ENCODE measurements at regions not wholly inside any gene's neighbourhood (a gene's known extent, or its start where the extent isn't known, plus 50 kb on each side); places are given as distances from the start of the nearest gene placed in this dataset.
"Not testable (repeated sequence)": the region's sequence is repeated elsewhere in the genome, so short reads cannot be mapped to it uniquely, and the experiment has no call there.

GRCh38 chr20:29419378-29419777, 1838.1 kb upstream of the DEFB115 start:
- no peak overlapping the region for H3K27ac ChIP-seq
- TF ChIP-seq, protein P1, sequence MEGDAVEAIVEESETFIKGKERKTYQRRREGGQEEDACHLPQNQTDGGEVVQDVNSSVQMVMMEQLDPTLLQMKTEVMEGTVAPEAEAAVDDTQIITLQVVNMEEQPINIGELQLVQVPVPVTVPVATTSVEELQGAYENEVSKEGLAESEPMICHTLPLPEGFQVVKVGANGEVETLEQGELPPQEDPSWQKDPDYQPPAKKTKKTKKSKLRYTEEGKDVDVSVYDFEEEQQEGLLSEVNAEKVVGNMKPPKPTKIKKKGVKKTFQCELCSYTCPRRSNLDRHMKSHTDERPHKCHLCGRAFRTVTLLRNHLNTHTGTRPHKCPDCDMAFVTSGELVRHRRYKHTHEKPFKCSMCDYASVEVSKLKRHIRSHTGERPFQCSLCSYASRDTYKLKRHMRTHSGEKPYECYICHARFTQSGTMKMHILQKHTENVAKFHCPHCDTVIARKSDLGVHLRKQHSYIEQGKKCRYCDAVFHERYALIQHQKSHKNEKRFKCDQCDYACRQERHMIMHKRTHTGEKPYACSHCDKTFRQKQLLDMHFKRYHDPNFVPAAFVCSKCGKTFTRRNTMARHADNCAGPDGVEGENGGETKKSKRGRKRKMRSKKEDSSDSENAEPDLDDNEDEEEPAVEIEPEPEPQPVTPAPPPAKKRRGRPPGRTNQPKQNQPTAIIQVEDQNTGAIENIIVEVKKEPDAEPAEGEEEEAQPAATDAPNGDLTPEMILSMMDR (IDR thresholded peaks at IDR 0.05): no peak
- H3K9me3 ChIP-seq: no peaks in the 10 kb centered on the region
- H3K27me3 ChIP-seq: no peaks in the 10 kb centered on the region
- no peaks in the 10 kb centered on the region for H3K36me3 ChIP-seq
- intact Hi-C loops (cut with DNase I): no loop called here
- DNase-seq (no peak), ATAC-seq (no peak)
- no peaks in the 10 kb centered on the region for H3K4me1 ChIP-seq
- no peak overlapping the region for H3K4me3 ChIP-seq

GRCh38 chr20:29427201-29428060, 1830.0 kb upstream of the DEFB115 start:
- peaks cover 0 to 5% of the 10 kb centered on the region in 2 donors for H3K9me3 ChIP-seq
- no peaks in the 10 kb centered on the region for H3K4me1 ChIP-seq
- TF ChIP-seq, protein P1 (IDR thresholded peaks at IDR 0.05): no peak
- H3K36me3 ChIP-seq: no peaks in the 10 kb centered on the region
- intact Hi-C loops (cut with DNase I): no loop called here
- H3K4me3 ChIP-seq: no peak overlapping the region
- DNase-seq (peak in 1 of 4 donors; percentile 77), ATAC-seq (no peak)
- H3K27ac ChIP-seq: no peak overlapping the region
- peaks cover 0 to 34% of the 10 kb centered on the region in 2 donors for H3K27me3 ChIP-seq

- intact Hi-C loops (cut with DNase I): no loop called here
- Histone ChIP-seq H3K4me3 (no peak overlapping the region), H3K27ac (no peak overlapping the region), H3K27me3 (peaks cover 0 to 34% of the 10 kb centered on the region in 2 donors), H3K36me3 (no peaks in the 10 kb centered on the region), H3K4me1 (no peaks in the 10 kb centered on the region), H3K9me3 (peaks cover 0 to 5% of the 10 kb centered on the region in 2 donors)
- TF ChIP-seq, protein P1 (IDR thresholded peaks at IDR 0.05): no peak
- ATAC-seq (no peak), DNase-seq (peak in 1 of 4 donors; percentile 66)
Observed at GRCh38 chr20:29430531-29430930, 1826.9 kb upstream of the DEFB115 start.

- H3K27ac ChIP-seq; intact Hi-C loops (cut with DNase I); H3K4me3 ChIP-seq; H3K9me3 ChIP-seq; H3K36me3 ChIP-seq; H3K4me1 ChIP-seq; ATAC-seq: not testable (repeated sequence)
- DNase-seq: peak in 1 of 4 donors; percentile 2
- H3K27me3 ChIP-seq: peaks cover 0 to 13% of the 10 kb centered on the region in 2 donors
Observed at GRCh38 chr20:29440721-29441120, 1816.7 kb upstream of the DEFB115 start.

GRCh38 chr20:29443206-29443781, 1814.2 kb upstream of the DEFB115 start:
- H3K36me3 ChIP-seq; H3K4me3 ChIP-seq; H3K9me3 ChIP-seq; H3K27ac ChIP-seq; intact Hi-C loops (cut with DNase I); H3K4me1 ChIP-seq: not testable (repeated sequence)
- H3K27me3 ChIP-seq: peaks cover 0 to 24% of the 10 kb centered on the region in 2 donors
- DNase-seq: peak in 1 of 4 donors; percentile 17
- peak; percentile 48 for ATAC-seq
- TF ChIP-seq, protein P1 (IDR thresholded peaks at IDR 0.05): peak; percentile 63 to 79
